Activated CD8-positive, alpha-beta T cell treated with anti-CD3 and anti-CD28 coated beads for 36 hours (primary cell): ENCODE measurements at regions not wholly inside any gene's neighbourhood (a gene's known extent, or its start where the extent isn't known, plus 50 kb on each side); places are given as distances from the start of the nearest gene placed in this dataset.

Source experiments
- ATAC-seq: fragments of 200-7000 bp; cut with Tn5 transposase; one replicate; pipeline ENCODE4 v1.10.0; 2021; ENCODE audit warnings: mild to moderate bottlenecking, moderate library complexity
- CTCF ChIA-PET: fragments of 350-600 bp; sonication (Branson Sonifier 250); formaldehyde crosslinking; loops from one replicate; lab custom pipeline; 2021; ENCODE audit warnings: antibody characterized with exemption; lab: Charles Lee
- POLR2A ChIA-PET: fragments of 350-600 bp; sonication (Branson Sonifier 250); formaldehyde crosslinking; loops from one replicate; lab custom pipeline; 2021; ENCODE audit warnings: antibody characterized with exemption; lab: Charles Lee
- DNase-seq: peaks from one replicate; pipeline ENCODE4 v3.0.0-alpha.2; 2020
- H3K27ac Mint-ChIP-seq: one replicate; pipeline ENCODE4 v1.8.0; 2021; ENCODE audit warnings: mild to moderate bottlenecking, mixed read lengths
- H3K27me3 Mint-ChIP-seq: one replicate; pipeline ENCODE4 v1.8.0; 2021; ENCODE audit warnings: mixed read lengths
- H3K36me3 Mint-ChIP-seq: one replicate; pipeline ENCODE4 v1.8.0; 2021; ENCODE audit warnings: low read depth, mixed read lengths
- H3K4me1 Mint-ChIP-seq: one replicate; pipeline ENCODE4 v1.8.0; 2021; ENCODE audit warnings: low read depth, mixed read lengths
- H3K4me3 Mint-ChIP-seq: one replicate; pipeline ENCODE4 v1.8.0; 2021; ENCODE audit warnings: mild to moderate bottlenecking, moderate library complexity, mixed read lengths
- H3K9me3 Mint-ChIP-seq: one replicate; pipeline ENCODE4 v1.8.0; 2021; ENCODE audit warnings: mixed read lengths
- CTCF ChIP-seq: fragments of 200-600 bp; IDR thresholded peaks from one replicate; pipeline ENCODE4 v1.8.0; 2022; ENCODE audit warnings: antibody characterized with exemption, mild to moderate bottlenecking
- intact Hi-C: fragments of 100-400 bp; cut with micrococcal nuclease; formaldehyde crosslinking; loops from one replicate; pipeline ENCODE4 v1.10.0; 2022

GRCh38 chr6:141635621-141636020, 497.1 kb upstream of the GJE1 start:
- intact Hi-C loops: no loop called here
- no peaks in the 10 kb centered on the region for H3K9me3 Mint-ChIP-seq
- ChIA-PET POLR2A (no interaction called here), CTCF (no interaction called here)
- no peak for ATAC-seq
- H3K36me3 Mint-ChIP-seq: no peaks in the 10 kb centered on the region
- no peaks in the 10 kb centered on the region for H3K27me3 Mint-ChIP-seq
- no peak overlapping the region for H3K27ac Mint-ChIP-seq
- H3K4me3 Mint-ChIP-seq: no peak overlapping the region
- DNase-seq: no peak
- no peak for TF ChIP-seq CTCF
- no peaks in the 10 kb centered on the region for H3K4me1 Mint-ChIP-seq

GRCh38 chr6:141634269-141634668, 498.5 kb upstream of the GJE1 start:
- ChIA-PET CTCF (no interaction called here), POLR2A (no interaction called here)
- no peak for ATAC-seq
- H3K4me1 Mint-ChIP-seq: no peaks in the 10 kb centered on the region
- intact Hi-C loops: no loop called here
- H3K36me3 Mint-ChIP-seq: no peaks in the 10 kb centered on the region
- H3K27ac Mint-ChIP-seq: no peak overlapping the region
- TF ChIP-seq CTCF: no peak
- no peak for DNase-seq
- no peaks in the 10 kb centered on the region for H3K9me3 Mint-ChIP-seq
- peaks cover under 1% of the 10 kb centered on the region for H3K27me3 Mint-ChIP-seq
- no peak overlapping the region for H3K4me3 Mint-ChIP-seq

- Mint-ChIP-seq H3K27me3 (peaks cover 7% of the 10 kb centered on the region), H3K4me3 (no peak overlapping the region), H3K9me3 (peaks cover 1% of the 10 kb centered on the region), H3K36me3 (no peaks in the 10 kb centered on the region), H3K4me1 (no peaks in the 10 kb centered on the region), H3K27ac (no peak overlapping the region)
- intact Hi-C loops: no loop called here
- ChIA-PET POLR2A (no interaction called here), CTCF (no interaction called here)
- no peak for ATAC-seq
- DNase-seq: no peak
- TF ChIP-seq CTCF: no peak
Measured at GRCh38 chr6:141624301-141624700, 508.4 kb upstream of the GJE1 start.

GRCh38 chr6:141618180-141618581, 514.5 kb upstream of the GJE1 start:
- peaks cover 3% of the 10 kb centered on the region for H3K27me3 Mint-ChIP-seq
- TF ChIP-seq CTCF: no peak
- ATAC-seq: no peak
- H3K36me3 Mint-ChIP-seq: no peaks in the 10 kb centered on the region
- ChIA-PET POLR2A (no interaction called here), CTCF (no interaction called here)
- peaks cover 1% of the 10 kb centered on the region for H3K9me3 Mint-ChIP-seq
- H3K4me3 Mint-ChIP-seq: no peak overlapping the region
- no peaks in the 10 kb centered on the region for H3K4me1 Mint-ChIP-seq
- no peak overlapping the region for H3K27ac Mint-ChIP-seq
- intact Hi-C loops: no loop called here
- no peak for DNase-seq

GRCh38 chr6:141610741-141611140, 522.0 kb upstream of the GJE1 start:
- no peak for ATAC-seq
- Mint-ChIP-seq H3K9me3 (no peaks in the 10 kb centered on the region), H3K4me3 (no peak overlapping the region), H3K4me1 (no peaks in the 10 kb centered on the region), H3K36me3 (no peaks in the 10 kb centered on the region), H3K27ac (no peak overlapping the region), H3K27me3 (no peaks in the 10 kb centered on the region)
- no peak for DNase-seq
- TF ChIP-seq CTCF: no peak
- CTCF ChIA-PET: interaction anchor here (1.1 kb wide), 1 partner anchor 16 kb away, joined by 3 read pairs; no protein-coding TSS in a partner anchor
- POLR2A ChIA-PET: no interaction called here
- intact Hi-C loops: no loop called here
